Body of pancreas (tissue), 4 donors: ENCODE measurements at regions not wholly inside any gene's neighbourhood (a gene's known extent, or its start where the extent isn't known, plus 50 kb on each side); places are given as distances from the start of the nearest gene placed in this dataset.

Experiments
- ATAC-seq: fragments of 150-250 bp; one replicate; pipeline ENCODE4 v1.9.1; 2016
- DNase-seq, 4 donors: peaks; one replicate each; pipeline ENCODE4 v3.0.0-alpha.2; 2019
- H3K27ac ChIP-seq, 4 donors: fragments of 200-600 bp; sonication (generic); 1 replicate in 3 of 4; 2 replicates in 1 of 4; pipeline versions ENCODE4 v1.5.1 to v1.6.1; 2016 to 2019; ENCODE audit warnings: mild to moderate bottlenecking in 1 of 4, mixed read lengths in 1 of 4, moderate library complexity in 1 of 4
- H3K27me3 ChIP-seq, 2 donors: fragments of 200-600 bp; sonication (generic); one replicate each; pipeline ENCODE4 v1.6.0; 2016; ENCODE audit warnings: mild to moderate bottlenecking in 1 of 2
- H3K36me3 ChIP-seq, 2 donors: fragments of 200-600 bp; sonication (generic); replicated peaks in 1 of 2; 2 replicates each; pipeline ENCODE4 v1.5.1; 2016; ENCODE audit warnings: low read depth in 2 of 2; ENCODE audit not compliant: insufficient read depth in 1 of 2
- H3K4me1 ChIP-seq: fragments of 200-600 bp; sonication (generic); one replicate; pipeline ENCODE4 v1.6.0; 2016
- H3K4me3 ChIP-seq, 2 donors: fragments of 200-600 bp; sonication (generic); 1 replicate in 1 of 2; 2 replicates in 1 of 2; pipeline ENCODE4 v1.5.1; 2016 to 2019
- H3K9me3 ChIP-seq, 3 donors: fragments of 200-600 bp; sonication (generic); 1 replicate in 2 of 3; 2 replicates in 1 of 3; pipeline ENCODE4 v1.5.1; 2016
- CTCF ChIP-seq, 7 experiments: fragments of 450-650 bp in 4 of 7; fragments of 200-600 bp in 3 of 7; sonication (generic) in 3 of 7; IDR thresholded peaks; one replicate each; pipeline ENCODE4 v1.5.1; 2016 to 2019; ENCODE audit warnings: antibody characterized with exemption in 7 of 7
- POLR2A ChIP-seq, 3 donors: fragments of 450-650 bp; IDR thresholded peaks; one replicate each; pipeline ENCODE4 v1.6.1; 2016; ENCODE audit warnings: antibody characterized with exemption in 3 of 3, mild to moderate bottlenecking in 2 of 3
- WGBS, 2 donors: methylation state at CpG; one replicate each; pipeline ENCODE4 v1.1.5; 2017; 5-methylcytosine and 5-hydroxymethylcytosine counted together
- intact Hi-C: fragments of 100-400 bp; cut with DNase I; formaldehyde crosslinking; loops from one replicate; pipeline ENCODE4 v1.15.1; 2023

GRCh38 chr2:41701231-41701630 is 346.6 kb upstream of the PKDCC start:
- H3K9me3 ChIP-seq, result no peaks in the 10 kb centered on the region
- no peak overlapping the region for H3K27ac ChIP-seq
- intact Hi-C loops, result no loop called here
- no peak for DNase-seq
- no peak for ATAC-seq
- no peaks in the 10 kb centered on the region for H3K27me3 ChIP-seq
- 69 to 77% methylated on average over 3 of the region's 3 CpGs for WGBS, 2 donors
- H3K4me1 ChIP-seq, result no peaks in the 10 kb centered on the region
- TF ChIP-seq CTCF (IDR thresholded peaks at IDR 0.05), result no peak
- no peak overlapping the region for H3K4me3 ChIP-seq
- no peaks in the 10 kb centered on the region for H3K36me3 ChIP-seq

GRCh38 chr2:41703123-41703522 is 344.7 kb upstream of the PKDCC start:
- no peak overlapping the region for H3K4me3 ChIP-seq
- H3K9me3 ChIP-seq, result no peaks in the 10 kb centered on the region
- intact Hi-C loops, result no loop called here
- H3K27me3 ChIP-seq, result no peaks in the 10 kb centered on the region
- no peaks in the 10 kb centered on the region for H3K36me3 ChIP-seq
- TF ChIP-seq CTCF (IDR thresholded peaks at IDR 0.05) (no peak), POLR2A (IDR thresholded peaks at IDR 0.05) (no peak)
- ATAC-seq, result peak; percentile 35
- no peaks in the 10 kb centered on the region for H3K4me1 ChIP-seq
- peak overlapping the region in 1 of 4 donors; percentile 26 for H3K27ac ChIP-seq
- 11 to 16% methylated on average over 2 of the region's 2 CpGs for WGBS, 2 donors
- DNase-seq, result no peak

GRCh38 chr2:41705634-41706033 is 342.2 kb upstream of the PKDCC start:
- Histone ChIP-seq H3K27ac (no peak overlapping the region), H3K4me1 (no peaks in the 10 kb centered on the region), H3K27me3 (no peaks in the 10 kb centered on the region), H3K4me3 (no peak overlapping the region), H3K9me3 (no peaks in the 10 kb centered on the region), H3K36me3 (no peaks in the 10 kb centered on the region)
- WGBS, 2 donors, result 53 to 64% methylated on average over 4 of the region's 4 CpGs
- TF ChIP-seq CTCF (IDR thresholded peaks at IDR 0.05) (no peak), POLR2A (IDR thresholded peaks at IDR 0.05) (no peak)
- intact Hi-C loops, result no loop called here
- ATAC-seq, result no peak
- DNase-seq, result no peak

GRCh38 chr2:41706286-41706685 is 341.5 kb upstream of the PKDCC start:
- H3K36me3 ChIP-seq, result no peaks in the 10 kb centered on the region
- TF ChIP-seq CTCF (IDR thresholded peaks at IDR 0.05), result no peak
- TF ChIP-seq POLR2A (IDR thresholded peaks at IDR 0.05), result no peak
- DNase-seq (no peak), ATAC-seq (no peak)
- H3K27me3 ChIP-seq, result no peaks in the 10 kb centered on the region
- H3K9me3 ChIP-seq, result no peaks in the 10 kb centered on the region
- intact Hi-C loops, result no loop called here
- WGBS, 2 donors, result 67 to 75% methylated on average over 2 of the region's 2 CpGs
- no peak overlapping the region for H3K4me3 ChIP-seq
- no peaks in the 10 kb centered on the region for H3K4me1 ChIP-seq
- H3K27ac ChIP-seq, result no peak overlapping the region

- WGBS, 2 donors, result 76 to 80% methylated on average over 10 of the region's 10 CpGs
- Histone ChIP-seq H3K4me3 (no peak overlapping the region), H3K27ac (no peak overlapping the region), H3K27me3 (no peaks in the 10 kb centered on the region), H3K4me1 (no peaks in the 10 kb centered on the region), H3K36me3 (no peaks in the 10 kb centered on the region), H3K9me3 (no peaks in the 10 kb centered on the region)
- no peak for TF ChIP-seq CTCF (IDR thresholded peaks at IDR 0.05)
- no peak for TF ChIP-seq POLR2A (IDR thresholded peaks at IDR 0.05)
- DNase-seq, result no peak
- no peak for ATAC-seq
- intact Hi-C loops, result no loop called here
These were observed 339.9 kb upstream of the PKDCC start for GRCh38 chr2:41707790-41708451.
